Neural cell (in vitro differentiated cells): ENCODE measurements at regions not wholly inside any gene's neighbourhood (a gene's known extent, or its start where the extent isn't known, plus 50 kb on each side); places are given as distances from the start of the nearest gene placed in this dataset.

Source experiments
- H2AFZ ChIP-seq: fragments of 200-600, 300-800 bp; sonication (generic), shearing (Covaris generic); 2 replicates; pipeline ENCODE4 v1.6.0; 2014; ENCODE audit warnings: low read depth, mild to moderate bottlenecking, antibody characterized with exemption, low read length, moderate library complexity
- H3F3A ChIP-seq: fragments of 200-600 bp; shearing (Covaris generic); 2 replicates; pipeline ENCODE4 v1.6.1; 2016; ENCODE audit warnings: mild to moderate bottlenecking, moderate library complexity, mixed read lengths, antibody characterized with exemption, low read length; ENCODE audit not compliant: insufficient read depth, poor library complexity, severe bottlenecking
- H3K27ac ChIP-seq: fragments of 200-600, 300-800 bp; sonication (generic), shearing (Covaris generic); 2 replicates; pipeline ENCODE4 v1.5.1; 2014; ENCODE audit warnings: mild to moderate bottlenecking, low read length, moderate library complexity
- H3K27me3 ChIP-seq: fragments of 300-800, 200-600 bp; sonication (generic), shearing (Covaris generic); 2 replicates; pipeline ENCODE4 v1.6.0; 2014; ENCODE audit warnings: mild to moderate bottlenecking, low read depth, low read length, moderate library complexity; ENCODE audit not compliant: insufficient read depth
- H3K36me3 ChIP-seq: fragments of 300-800, 200-600 bp; sonication (generic), shearing (Covaris generic); 2 replicates; pipeline ENCODE4 v1.5.1; 2014; ENCODE audit warnings: mild to moderate bottlenecking, antibody characterized with exemption, low read length, moderate library complexity; ENCODE audit not compliant: insufficient read depth
- H3K4me2 ChIP-seq: fragments of 300-800, 200-600 bp; sonication (generic), shearing (Covaris generic); 2 replicates; pipeline ENCODE4 v1.6.0; 2014; ENCODE audit warnings: mild to moderate bottlenecking, low read length
- H3K4me3 ChIP-seq: fragments of 300-800, 200-600 bp; sonication (generic), shearing (Covaris generic); 2 replicates; pipeline ENCODE4 v1.5.1; 2014; ENCODE audit warnings: mild to moderate bottlenecking, low read length, moderate library complexity
- H3K79me2 ChIP-seq: fragments of 200-600 bp; shearing (Covaris generic); replicated peaks from 2 replicates; pipeline ENCODE4 v1.6.0; 2014; ENCODE audit warnings: mild to moderate bottlenecking, low read length, moderate library complexity; ENCODE audit not compliant: insufficient read depth
- H3K9ac ChIP-seq: fragments of 300-800, 200-600 bp; sonication (generic), shearing (Covaris generic); 2 replicates; pipeline ENCODE4 v1.6.1; 2016; ENCODE audit warnings: mild to moderate bottlenecking, low read length, mixed read lengths
- H3K9me2 ChIP-seq: fragments of 200-600 bp; shearing (Covaris generic); 2 replicates; pipeline ENCODE4 v1.6.1; 2016; ENCODE audit warnings: mild to moderate bottlenecking, low read length, mixed read lengths; ENCODE audit not compliant: insufficient read depth
- H3K9me3 ChIP-seq: fragments of 200-600, 300-800 bp; sonication (generic), shearing (Covaris generic); 2 replicates; pipeline ENCODE4 v1.6.1; 2016; ENCODE audit warnings: mild to moderate bottlenecking, mixed run types, low read length, moderate library complexity, mixed read lengths
- H4K20me1 ChIP-seq: fragments of 200-600 bp; shearing (Covaris generic); 2 replicates; pipeline ENCODE4 v1.6.1; 2016; ENCODE audit warnings: mild to moderate bottlenecking, mixed run types; ENCODE audit not compliant: insufficient read depth
- CTCF ChIP-seq: fragments of 450-650 bp; IDR thresholded peaks from 2 replicates; pipeline ENCODE4 v1.5.1; 2014; ENCODE audit warnings: antibody characterized with exemption, mild to moderate bottlenecking, moderate library complexity; ENCODE audit not compliant: poor library complexity, severe bottlenecking
- EP300 ChIP-seq: fragments of 450-650 bp; conservative IDR thresholded peaks from 2 replicates; pipeline ENCODE4 v1.6.1; 2014; ENCODE audit warnings: antibody characterized with exemption, mild to moderate bottlenecking, moderate library complexity; ENCODE audit not compliant: poor library complexity, severe bottlenecking
- EZH2 ChIP-seq: fragments of 200-600, 300-800 bp; shearing (Covaris generic), sonication (generic); IDR thresholded peaks from 2 replicates; pipeline ENCODE4 v1.6.1; 2014; ENCODE audit warnings: antibody characterized with exemption, low read length, borderline replicate concordance, mild to moderate bottlenecking; ENCODE audit not compliant: insufficient read depth, poor library complexity, severe bottlenecking
- MXI1 ChIP-seq: fragments of 450-650 bp; conservative IDR thresholded peaks from 2 replicates; pipeline ENCODE4 v1.6.1; 2014; ENCODE audit warnings: antibody characterized with exemption, mild to moderate bottlenecking; ENCODE audit not compliant: poor library complexity, severe bottlenecking
- POLR2AphosphoS5 ChIP-seq: IDR thresholded peaks from 2 replicates; pipeline ENCODE4 v1.6.1; 2012
- RAD21 ChIP-seq: fragments of 450-650 bp; conservative IDR thresholded peaks from 2 replicates; pipeline ENCODE4 v1.6.1; 2014; ENCODE audit warnings: antibody characterized with exemption, mild to moderate bottlenecking, moderate library complexity
- REST ChIP-seq: IDR thresholded peaks from 2 replicates; pipeline ENCODE4 v1.6.1; 2012; ENCODE audit warnings: borderline replicate concordance
- SMC3 ChIP-seq: fragments of 450-650 bp; conservative IDR thresholded peaks from 2 replicates; pipeline ENCODE4 v1.6.1; 2014; ENCODE audit warnings: antibody characterized with exemption, mild to moderate bottlenecking, moderate library complexity; ENCODE audit not compliant: poor library complexity
- TAF1 ChIP-seq: IDR thresholded peaks from 2 replicates; pipeline ENCODE4 v1.6.1; 2012; ENCODE audit warnings: low read depth

- Histone ChIP-seq H2AFZ (no peak overlapping the region), H3K27me3 (no peaks in the 10 kb centered on the region), H3K9me3 (no peaks in the 10 kb centered on the region), H3K36me3 (no peaks in the 10 kb centered on the region), H3K27ac (no peak overlapping the region), H3F3A (no peaks in the 10 kb centered on the region), H3K9me2 (no peaks in the 10 kb centered on the region), H4K20me1 (no peaks in the 10 kb centered on the region), H3K9ac (no peak overlapping the region), H3K4me3 (no peak overlapping the region), H3K79me2 (no peaks in the 10 kb centered on the region), H3K4me2 (no peak overlapping the region)
- TF ChIP-seq SMC3 (no peak), TAF1 (no peak), RAD21 (no peak), EP300 (no peak)
These were observed 608.7 kb downstream of the SOX6 start for GRCh38 chr11:15747671-15748070.

GRCh38 chr11:15748132-15748531, 608.2 kb downstream of the SOX6 start:
- Histone ChIP-seq H3K9me2 (no peaks in the 10 kb centered on the region), H4K20me1 (no peaks in the 10 kb centered on the region), H3K79me2 (no peaks in the 10 kb centered on the region), H3K36me3 (no peaks in the 10 kb centered on the region), H3K9me3 (no peaks in the 10 kb centered on the region), H3F3A (no peaks in the 10 kb centered on the region), H3K4me3 (no peak overlapping the region), H3K27me3 (no peaks in the 10 kb centered on the region), H3K9ac (no peak overlapping the region), H2AFZ (no peak overlapping the region), H3K27ac (no peak overlapping the region), H3K4me2 (no peak overlapping the region)
- TF ChIP-seq SMC3 (no peak), EZH2 (no peak), REST (no peak), CTCF (no peak)

GRCh38 chr11:15748741-15749140, 607.6 kb downstream of the SOX6 start:
- H2AFZ ChIP-seq, result no peak overlapping the region
- H3F3A ChIP-seq, result no peaks in the 10 kb centered on the region
- no peak overlapping the region for H3K27ac ChIP-seq
- no peaks in the 10 kb centered on the region for H3K9me2 ChIP-seq
- TF ChIP-seq REST (no peak), EP300 (no peak), POLR2AphosphoS5 (no peak), TAF1 (no peak), CTCF (no peak), SMC3 (no peak), RAD21 (no peak), MXI1 (no peak), EZH2 (no peak)
- H3K4me3 ChIP-seq, result no peak overlapping the region
- H3K4me2 ChIP-seq, result no peak overlapping the region
- H3K9me3 ChIP-seq, result no peaks in the 10 kb centered on the region
- H4K20me1 ChIP-seq, result no peaks in the 10 kb centered on the region
- no peak overlapping the region for H3K9ac ChIP-seq
- no peaks in the 10 kb centered on the region for H3K36me3 ChIP-seq
- H3K27me3 ChIP-seq, result no peaks in the 10 kb centered on the region
- no peaks in the 10 kb centered on the region for H3K79me2 ChIP-seq
